ENCODE measurements at regions not wholly inside any gene's neighbourhood (a gene's known extent, or its start where the extent isn't known, plus 50 kb on each side); places are given as distances from the start of the nearest gene placed in this dataset.

GRCh38 chr17:63335831-63336230 is 110.3 kb downstream of the CYB561 start:
- CTCF ChIA-PET = interaction anchor here (0.9 kb wide), 1 partner anchor 70 kb away, joined by 3 read pairs; no protein-coding TSS in a partner anchor
- H3K4me3 ChIP-seq (ENCODE audit: low read depth, low read length) = no peak overlapping the region
- no peak for TF ChIP-seq CTCF (IDR thresholded peaks at IDR 0.05; ENCODE audit: insufficient read depth, low read length, missing control alignments)
- POLR2A ChIA-PET = no interaction called here
- DNase-seq (ENCODE audit: low read depth, low spot score) = no peak

- no peak for DNase-seq (ENCODE audit: low read depth, low spot score)
- POLR2A ChIA-PET = no interaction called here
- no peak overlapping the region for H3K4me3 ChIP-seq (ENCODE audit: low read depth, low read length)
- TF ChIP-seq CTCF (IDR thresholded peaks at IDR 0.05; ENCODE audit: insufficient read depth, low read length, missing control alignments) = no peak
- CTCF ChIA-PET = no interaction called here
Observed at GRCh38 chr17:63337579-63337978, 108.5 kb downstream of the CYB561 start.

GRCh38 chr17:63338272-63338671 is 107.8 kb downstream of the CYB561 start:
- H3K4me3 ChIP-seq (ENCODE audit: low read depth, low read length) = no peak overlapping the region
- ChIA-PET POLR2A (no interaction called here), CTCF (no interaction called here)
- DNase-seq (ENCODE audit: low read depth, low spot score) = no peak
- no peak for TF ChIP-seq CTCF (IDR thresholded peaks at IDR 0.05; ENCODE audit: insufficient read depth, low read length, missing control alignments)

GRCh38 chr17:63341276-63341675 is 104.8 kb downstream of the CYB561 start:
- TF ChIP-seq CTCF (IDR thresholded peaks at IDR 0.05; ENCODE audit: insufficient read depth, low read length, missing control alignments) = no peak
- CTCF ChIA-PET = no interaction called here
- POLR2A ChIA-PET = no interaction called here
- no peak for DNase-seq (ENCODE audit: low read depth, low spot score)
- no peak overlapping the region for H3K4me3 ChIP-seq (ENCODE audit: low read depth, low read length)

- POLR2A ChIA-PET = no interaction called here
- no peak for DNase-seq (ENCODE audit: low read depth, low spot score)
- CTCF ChIA-PET = no interaction called here
- H3K4me3 ChIP-seq (ENCODE audit: low read depth, low read length) = no peak overlapping the region
- no peak for TF ChIP-seq CTCF (IDR thresholded peaks at IDR 0.05; ENCODE audit: insufficient read depth, low read length, missing control alignments)
Observed at GRCh38 chr17:63344383-63344782, 101.7 kb downstream of the CYB561 start.

GRCh38 chr17:63345611-63346010 is 100.5 kb downstream of the CYB561 start:
- DNase-seq (ENCODE audit: low read depth, low spot score) = peak; percentile 63
- no peak for TF ChIP-seq CTCF (IDR thresholded peaks at IDR 0.05; ENCODE audit: insufficient read depth, low read length, missing control alignments)
- POLR2A ChIA-PET = no interaction called here
- no peak overlapping the region for H3K4me3 ChIP-seq (ENCODE audit: low read depth, low read length)
- CTCF ChIA-PET = no interaction called here

All from AG04449 (cell line).